NB4 (cell line): ENCODE measurements at regions not wholly inside any gene's neighbourhood (a gene's known extent, or its start where the extent isn't known, plus 50 kb on each side); places are given as distances from the start of the nearest gene placed in this dataset.

Experiments
- MYC ChIP-seq: IDR thresholded peaks from 2 replicates; pipeline ENCODE4 v1.6.1; 2011; ENCODE audit warnings: low read depth, low read length
- POLR2A ChIP-seq: IDR thresholded peaks from 2 replicates; pipeline ENCODE4 v1.6.1; 2011; ENCODE audit warnings: mild to moderate bottlenecking; ENCODE audit not compliant: insufficient read length; ENCODE audit errors: extremely low read depth
- TF ChIP-seq, protein P1 (sequence below): IDR thresholded peaks from one replicate; pipeline ENCODE4 v1.5.1; 2012; ENCODE audit warnings: low read depth, low read length
- TF ChIP-seq, protein P2 (sequence below): IDR thresholded peaks from 2 replicates; pipeline ENCODE4 v1.6.1; 2011; ENCODE audit warnings: low read depth, low read length

DNA sequence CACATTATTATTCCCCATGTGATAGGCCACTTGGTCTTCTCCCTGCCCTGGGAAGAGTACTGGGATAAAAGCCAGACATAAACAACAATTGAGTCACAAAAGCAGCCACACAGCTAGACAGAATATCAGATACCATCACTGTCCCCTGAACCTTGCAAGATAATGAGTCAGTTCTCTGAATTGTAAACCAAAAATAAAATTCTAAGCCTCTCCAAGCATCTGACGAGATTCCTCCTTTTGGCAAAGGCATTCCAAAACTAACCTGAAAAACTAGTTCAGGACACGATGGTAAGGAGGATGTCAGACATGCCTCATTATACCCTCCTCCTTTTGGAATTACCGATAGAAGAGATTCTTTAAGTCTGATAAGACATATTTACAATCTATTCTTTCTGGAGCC is 450.7 kb downstream of the HTR7 start:
- TF ChIP-seq, protein P1, sequence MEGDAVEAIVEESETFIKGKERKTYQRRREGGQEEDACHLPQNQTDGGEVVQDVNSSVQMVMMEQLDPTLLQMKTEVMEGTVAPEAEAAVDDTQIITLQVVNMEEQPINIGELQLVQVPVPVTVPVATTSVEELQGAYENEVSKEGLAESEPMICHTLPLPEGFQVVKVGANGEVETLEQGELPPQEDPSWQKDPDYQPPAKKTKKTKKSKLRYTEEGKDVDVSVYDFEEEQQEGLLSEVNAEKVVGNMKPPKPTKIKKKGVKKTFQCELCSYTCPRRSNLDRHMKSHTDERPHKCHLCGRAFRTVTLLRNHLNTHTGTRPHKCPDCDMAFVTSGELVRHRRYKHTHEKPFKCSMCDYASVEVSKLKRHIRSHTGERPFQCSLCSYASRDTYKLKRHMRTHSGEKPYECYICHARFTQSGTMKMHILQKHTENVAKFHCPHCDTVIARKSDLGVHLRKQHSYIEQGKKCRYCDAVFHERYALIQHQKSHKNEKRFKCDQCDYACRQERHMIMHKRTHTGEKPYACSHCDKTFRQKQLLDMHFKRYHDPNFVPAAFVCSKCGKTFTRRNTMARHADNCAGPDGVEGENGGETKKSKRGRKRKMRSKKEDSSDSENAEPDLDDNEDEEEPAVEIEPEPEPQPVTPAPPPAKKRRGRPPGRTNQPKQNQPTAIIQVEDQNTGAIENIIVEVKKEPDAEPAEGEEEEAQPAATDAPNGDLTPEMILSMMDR = no peak
- TF ChIP-seq POLR2A (no peak), MYC (no peak)
- TF ChIP-seq, protein P2, sequence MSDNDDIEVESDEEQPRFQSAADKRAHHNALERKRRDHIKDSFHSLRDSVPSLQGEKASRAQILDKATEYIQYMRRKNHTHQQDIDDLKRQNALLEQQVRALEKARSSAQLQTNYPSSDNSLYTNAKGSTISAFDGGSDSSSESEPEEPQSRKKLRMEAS = no peak
